ENCODE measurements at regions not wholly inside any gene's neighbourhood (a gene's known extent, or its start where the extent isn't known, plus 50 kb on each side); places are given as distances from the start of the nearest gene placed in this dataset.

GRCh38 chr4:156663663-156664062 lies 307.9 kb downstream of the PDGFC start:
- intact Hi-C loops (cut with micrococcal nuclease; ENCODE audit: unreplicated experiment) = no loop called here
- Histone ChIP-seq H3K27ac (ENCODE audit: low read depth, low read length, poor library complexity, severe bottlenecking) (no peak overlapping the region), H3K9me2 (ENCODE audit: insufficient read depth, low read length) (no peaks in the 10 kb centered on the region; the same call in 1 of the 2 replicates), H3K4me1 (ENCODE audit: insufficient read depth, low read length, poor library complexity, severe bottlenecking) (no peaks in the 10 kb centered on the region), H3K79me2 (ENCODE audit: insufficient read depth, low read depth, low read length) (no peaks in the 10 kb centered on the region), H4K20me1 (ENCODE audit: insufficient read depth, low read length) (no peaks in the 10 kb centered on the region), H2AFZ (ENCODE audit: low read length) (no peak overlapping the region), H3K36me3 (ENCODE audit: insufficient read depth, low read length) (no peaks in the 10 kb centered on the region), H3K4me2 (ENCODE audit: low read length) (no peak overlapping the region), H3K4me3 (ENCODE audit: low read depth, low read length, poor library complexity, severe bottlenecking) (no peak overlapping the region), H3K9me3 (ENCODE audit: low read length) (no peaks in the 10 kb centered on the region)
- TF ChIP-seq CTCF (conservative IDR thresholded peaks at IDR 0.05; ENCODE audit: low read length) (no peak), EZH2phosphoT487 (IDR thresholded peaks at IDR 0.05; ENCODE audit: borderline replicate concordance, low read depth, low read length) (no peak)
- POLR2A ChIA-PET = no interaction called here
- CTCF ChIA-PET (ENCODE audit: unreplicated experiment) = no interaction called here
- BruUV-seq (replicated peaks) = no TSS peak
- DNase-seq (ENCODE audit: low spot score) = no peak

DNA sequence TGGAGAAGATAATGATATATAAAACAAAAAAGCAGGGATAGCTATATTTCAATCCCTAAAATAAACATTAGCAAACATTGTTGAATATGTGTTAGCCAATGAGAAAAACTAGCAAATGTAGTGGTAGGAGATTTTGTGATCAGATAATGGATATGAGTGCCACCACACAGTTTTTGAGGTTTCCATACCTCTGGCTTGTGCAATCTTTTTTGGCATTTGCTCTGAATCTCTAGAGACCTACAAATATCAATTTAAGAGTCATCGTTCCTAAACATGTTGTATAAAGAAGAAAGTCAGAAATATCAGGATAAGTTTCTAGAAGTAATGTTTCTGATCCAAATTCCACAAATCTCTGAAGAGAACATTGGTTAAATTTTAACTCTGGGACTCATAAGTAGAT lies 308.7 kb downstream of the PDGFC start:
- Histone ChIP-seq H4K20me1 (ENCODE audit: insufficient read depth, low read length) (no peaks in the 10 kb centered on the region), H2AFZ (ENCODE audit: low read length) (no peak overlapping the region), H3K4me2 (ENCODE audit: low read length) (no peak overlapping the region), H3K4me1 (ENCODE audit: insufficient read depth, low read length, poor library complexity, severe bottlenecking) (no peaks in the 10 kb centered on the region), H3K9me2 (ENCODE audit: insufficient read depth, low read length) (no peaks in the 10 kb centered on the region; the same call in 1 of the 2 replicates), H3K36me3 (ENCODE audit: insufficient read depth, low read length) (no peaks in the 10 kb centered on the region), H3K9me3 (ENCODE audit: low read length) (no peaks in the 10 kb centered on the region), H3K79me2 (ENCODE audit: insufficient read depth, low read depth, low read length) (no peaks in the 10 kb centered on the region), H3K27ac (ENCODE audit: low read depth, low read length, poor library complexity, severe bottlenecking) (no peak overlapping the region), H3K4me3 (ENCODE audit: low read depth, low read length, poor library complexity, severe bottlenecking) (no peak overlapping the region)
- TF ChIP-seq CTCF (conservative IDR thresholded peaks at IDR 0.05; ENCODE audit: low read length) = no peak
- TF ChIP-seq EZH2phosphoT487 (IDR thresholded peaks at IDR 0.05; ENCODE audit: borderline replicate concordance, low read depth, low read length) = no peak
- intact Hi-C loops (cut with micrococcal nuclease; ENCODE audit: unreplicated experiment) = no loop called here
- CTCF ChIA-PET (ENCODE audit: unreplicated experiment) = no interaction called here
- DNase-seq (ENCODE audit: low spot score) = no peak
- POLR2A ChIA-PET = interaction anchor here (1.0 kb wide), 1 partner anchor 666 kb away, joined by 3 read pairs; no protein-coding TSS in a partner anchor
- BruUV-seq (replicated peaks) = no TSS peak

GRCh38 chr4:156661555-156661954 lies 310.0 kb downstream of the PDGFC start:
- Histone ChIP-seq H3K79me2 (ENCODE audit: insufficient read depth, low read depth, low read length) (no peaks in the 10 kb centered on the region), H3K36me3 (ENCODE audit: insufficient read depth, low read length) (no peaks in the 10 kb centered on the region), H3K4me1 (ENCODE audit: insufficient read depth, low read length, poor library complexity, severe bottlenecking) (no peaks in the 10 kb centered on the region), H3K4me3 (ENCODE audit: low read depth, low read length, poor library complexity, severe bottlenecking) (no peak overlapping the region), H3K9me3 (ENCODE audit: low read length) (no peaks in the 10 kb centered on the region), H3K27ac (ENCODE audit: low read depth, low read length, poor library complexity, severe bottlenecking) (no peak overlapping the region), H3K9me2 (ENCODE audit: insufficient read depth, low read length) (no peaks in the 10 kb centered on the region; the same call in 1 of the 2 replicates), H3K4me2 (ENCODE audit: low read length) (no peak overlapping the region), H2AFZ (ENCODE audit: low read length) (no peak overlapping the region), H4K20me1 (ENCODE audit: insufficient read depth, low read length) (no peaks in the 10 kb centered on the region)
- ChIA-PET POLR2A (no interaction called here), CTCF (ENCODE audit: unreplicated experiment) (no interaction called here)
- no TSS peak for BruUV-seq (replicated peaks)
- TF ChIP-seq EZH2phosphoT487 (IDR thresholded peaks at IDR 0.05; ENCODE audit: borderline replicate concordance, low read depth, low read length) (no peak), CTCF (conservative IDR thresholded peaks at IDR 0.05; ENCODE audit: low read length) (no peak)
- no peak for DNase-seq (ENCODE audit: low spot score)
- intact Hi-C loops (cut with micrococcal nuclease; ENCODE audit: unreplicated experiment) = no loop called here

Measured in OCI-LY7 (cell line).